GM18873 (cell line): ENCODE measurements at regions not wholly inside any gene's neighbourhood (a gene's known extent, or its start where the extent isn't known, plus 50 kb on each side); places are given as distances from the start of the nearest gene placed in this dataset.

Experiments used
- ATAC-seq: cut with Tn5 transposase; IDR thresholded peaks from one replicate; pipeline ENCODE4 v1.9.1; 2021; ENCODE audit warnings: mild to moderate bottlenecking, moderate library complexity, moderate number of reproducible peaks; ENCODE audit not compliant: unreplicated experiment, low FRiP score

GRCh38 chr2:150319658-150320555, 167.6 kb downstream of the RND3 start:
- ATAC-seq: no peak

DNA sequence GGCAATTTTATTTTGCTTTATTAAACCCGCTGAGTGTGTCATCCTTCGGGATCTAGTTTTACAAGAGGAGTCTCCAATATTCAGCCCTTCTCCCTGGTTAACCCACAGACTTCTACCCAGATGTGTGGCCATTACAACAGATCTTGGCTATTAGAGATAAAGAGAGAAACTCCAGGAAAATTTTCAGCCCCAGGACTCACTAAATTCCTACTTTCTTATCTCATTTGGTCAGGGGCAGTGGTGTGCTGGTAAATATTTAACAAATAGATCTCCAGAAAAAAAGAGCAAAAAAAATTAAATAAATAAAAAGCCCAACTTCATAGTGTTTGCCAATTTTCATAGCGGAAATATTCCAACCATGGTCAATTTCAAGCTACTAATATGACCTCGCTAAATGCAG, 168.4 kb downstream of the RND3 start:
- ATAC-seq: no peak

DNA sequence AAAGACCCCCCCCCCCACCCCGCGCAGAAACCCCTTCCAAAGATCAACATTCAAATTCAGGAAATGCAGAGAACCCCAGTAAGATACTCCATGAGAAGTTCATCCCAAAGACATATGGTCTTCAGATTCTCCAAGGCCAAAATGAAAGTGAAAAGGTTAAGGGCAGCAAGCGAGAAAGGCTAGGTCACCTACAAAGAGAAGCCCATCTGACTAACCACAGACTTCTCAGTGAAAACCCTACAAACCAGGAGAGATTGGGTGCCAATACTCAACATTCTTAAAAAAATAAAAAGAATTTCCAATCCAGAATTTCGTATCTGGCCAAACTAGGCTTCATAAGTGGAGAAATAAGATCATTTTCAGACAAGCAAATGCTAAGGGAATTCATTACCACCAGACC, 175.2 kb downstream of the RND3 start:
- no peak for ATAC-seq

GRCh38 chr2:150309311-150310080, 178.0 kb downstream of the RND3 start:
- ATAC-seq: no peak

DNA sequence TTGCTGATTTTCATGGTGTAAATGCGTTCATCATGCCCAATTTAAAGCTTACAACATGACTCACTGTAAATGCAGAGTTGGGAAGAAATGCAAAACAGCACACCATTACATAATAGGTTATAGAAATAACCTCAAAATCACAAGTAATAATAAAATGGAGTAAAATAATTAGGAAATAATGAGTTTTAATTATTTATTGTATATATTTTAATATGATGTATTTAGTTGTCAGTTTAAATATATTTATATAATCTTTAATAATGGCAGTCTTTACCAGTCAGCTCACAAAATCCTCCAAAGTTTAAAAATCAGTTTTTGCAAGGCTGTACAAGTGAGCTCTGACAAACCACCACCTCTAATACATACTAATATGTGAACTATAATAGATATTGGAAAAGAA, 180.2 kb downstream of the RND3 start:
- ATAC-seq: no peak

DNA sequence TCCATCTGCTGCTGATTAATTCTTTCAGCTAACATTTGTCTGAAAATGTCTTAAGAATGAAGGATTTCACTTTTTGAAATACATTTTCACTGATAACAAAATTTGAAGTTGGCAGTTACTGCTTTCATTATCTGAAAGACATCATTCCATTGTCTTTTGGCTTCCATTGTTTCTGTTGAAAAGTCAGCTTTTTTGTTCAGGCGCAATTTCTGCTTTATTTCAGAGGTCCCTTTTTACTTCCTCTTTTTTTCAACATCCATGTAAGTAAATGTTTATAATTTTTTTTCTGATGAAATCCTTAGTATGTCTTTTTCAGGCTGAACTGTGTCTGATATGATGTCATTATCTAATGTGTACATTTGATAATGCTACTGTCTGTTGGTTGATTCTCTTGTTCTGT, 184.2 kb downstream of the RND3 start:
- no peak for ATAC-seq

- no peak for ATAC-seq
These were observed 188.7 kb downstream of the RND3 start for GRCh38 chr2:150298571-150299305.

GRCh38 chr2:150296770-150297546, 190.5 kb downstream of the RND3 start:
- ATAC-seq: no peak

DNA sequence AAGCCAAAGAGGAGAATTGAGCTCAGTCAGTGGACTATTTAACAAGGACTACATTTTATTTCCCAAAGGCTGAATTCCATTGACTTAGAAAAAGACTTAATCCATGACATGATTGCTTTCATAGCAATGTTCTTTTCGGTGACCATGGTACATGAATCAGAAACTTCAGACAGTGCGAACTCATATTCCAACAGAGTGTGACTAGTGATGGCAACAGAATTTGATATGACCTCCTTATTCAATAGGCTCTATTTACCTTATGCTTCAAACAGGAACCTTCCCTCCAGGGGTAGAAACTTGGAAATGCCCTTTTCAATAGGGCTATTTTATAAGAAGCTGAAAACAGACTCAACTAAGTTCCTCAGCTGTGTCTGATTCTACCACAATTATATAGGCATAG, 191.9 kb downstream of the RND3 start:
- no peak for ATAC-seq

DNA sequence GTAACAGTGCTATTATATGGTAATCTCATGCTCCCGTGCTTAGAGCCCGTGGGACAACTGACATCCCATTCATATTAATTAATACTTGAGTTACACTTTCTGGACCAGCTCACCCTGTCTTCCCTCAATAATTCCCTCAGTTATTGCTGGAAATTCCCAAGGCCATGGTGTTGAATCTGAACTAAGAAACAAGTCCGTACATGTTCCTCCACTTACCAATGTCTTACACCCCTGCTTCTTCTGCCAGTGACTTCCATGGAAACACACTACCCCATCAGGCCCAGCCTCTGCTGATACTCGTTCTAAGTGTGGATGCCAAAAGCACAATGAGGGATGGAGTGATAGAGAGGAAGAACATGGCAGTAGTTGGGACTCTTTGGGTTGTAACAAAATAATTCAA, 193.7 kb downstream of the RND3 start:
- ATAC-seq: no peak

DNA sequence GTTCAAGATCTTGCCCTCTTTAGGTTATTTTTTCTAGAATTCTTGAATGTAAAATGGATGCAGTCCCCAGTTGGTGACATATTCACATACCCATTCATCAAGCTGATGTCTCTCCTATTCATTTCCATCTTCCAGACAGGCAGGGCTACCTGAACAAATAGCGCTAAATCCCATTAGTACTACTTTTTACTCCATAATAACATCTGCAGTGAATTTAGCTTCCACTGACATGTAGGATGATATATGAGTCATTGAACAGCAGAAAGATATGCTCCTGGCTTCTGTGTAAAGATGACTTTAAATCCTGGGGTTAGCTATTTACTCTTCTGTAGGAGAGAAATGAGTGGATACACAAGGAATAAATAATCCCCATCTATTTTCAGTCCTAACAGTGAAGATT, 194.7 kb downstream of the RND3 start:
- ATAC-seq: no peak

GRCh38 chr2:150292192-150292591, 195.3 kb downstream of the RND3 start:
- no peak for ATAC-seq

DNA sequence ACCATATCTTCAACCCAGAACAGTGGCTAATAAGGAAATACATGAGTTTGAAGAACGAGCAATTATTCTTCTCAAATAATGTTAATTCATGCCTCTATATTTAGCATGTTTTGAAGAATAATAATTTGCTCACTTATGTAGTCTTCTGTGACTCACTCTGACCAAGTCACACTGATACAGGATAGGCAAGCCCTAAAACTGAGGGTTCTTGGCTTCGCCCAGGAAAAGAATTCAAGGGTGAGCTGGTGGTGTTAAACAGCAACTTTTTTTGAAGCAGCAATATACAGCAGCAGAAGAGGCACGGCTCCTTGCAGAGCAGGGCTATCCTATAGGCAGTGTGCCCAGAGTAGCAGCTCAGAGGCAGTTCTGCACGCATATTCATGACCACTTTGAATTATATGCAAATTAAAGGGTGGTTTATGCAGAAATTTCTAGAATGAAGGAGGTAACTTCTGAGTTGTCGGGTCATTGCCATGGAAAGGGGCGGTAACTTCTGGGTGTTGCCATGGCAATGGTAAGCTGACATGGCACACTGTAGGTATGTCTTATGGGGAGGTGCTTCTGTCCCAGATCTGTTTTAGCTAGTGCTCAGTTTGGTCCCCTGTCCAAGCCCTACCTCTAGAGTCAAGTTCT, 200.6 kb downstream of the RND3 start:
- no peak for ATAC-seq

GRCh38 chr2:150284116-150284515, 203.4 kb downstream of the RND3 start:
- no peak for ATAC-seq

DNA sequence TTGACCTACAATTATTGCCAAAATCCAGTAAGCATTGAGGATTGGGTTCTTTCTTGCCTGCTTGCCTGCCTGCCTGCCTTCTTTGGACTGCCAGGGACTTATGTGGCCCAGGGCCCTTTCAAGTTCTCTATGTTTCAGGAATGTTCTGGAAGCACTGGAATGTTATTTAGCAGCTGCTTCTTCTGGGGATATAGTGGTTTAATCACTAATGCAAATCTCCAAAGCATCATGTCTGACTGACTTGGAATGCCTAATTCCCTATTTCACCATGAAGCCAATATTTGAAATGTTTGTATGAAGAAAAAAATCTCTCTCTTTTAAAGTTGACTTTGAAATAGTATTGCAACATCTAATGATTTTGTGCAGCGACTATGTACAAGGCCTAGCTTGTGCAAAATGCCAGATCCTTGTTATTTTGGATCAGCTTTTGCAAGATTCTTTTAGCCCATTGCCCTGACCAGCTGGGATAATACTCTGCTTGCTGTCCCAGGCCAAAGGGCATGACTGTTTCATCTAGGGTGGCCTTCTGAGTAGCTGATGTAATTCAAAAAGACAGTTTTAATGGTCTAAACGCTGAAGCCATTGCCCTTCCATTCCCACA, 204.6 kb downstream of the RND3 start:
- ATAC-seq: no peak

GRCh38 chr2:150282357-150282756, 205.1 kb downstream of the RND3 start:
- no peak for ATAC-seq

- no peak for ATAC-seq
These were observed 207.2 kb downstream of the RND3 start for GRCh38 chr2:150280231-150280630.

DNA sequence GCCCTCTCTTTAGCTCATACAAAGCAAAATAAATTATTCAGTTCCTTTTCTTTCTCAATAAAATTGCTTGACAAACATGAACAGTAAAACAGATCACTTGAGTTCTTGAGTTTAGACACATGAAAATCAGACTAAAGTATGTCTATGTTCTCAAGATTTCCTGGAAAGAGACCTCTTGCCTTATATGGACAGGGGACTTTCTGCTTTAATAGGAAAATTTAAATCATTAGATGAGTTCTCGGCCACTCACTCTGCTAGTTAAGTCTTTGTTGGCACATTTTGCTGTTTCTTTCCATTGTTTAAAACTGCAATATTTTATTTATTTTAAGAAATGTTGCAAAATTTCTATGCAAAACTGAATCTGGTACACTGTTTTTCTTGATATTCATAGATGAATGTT, 207.8 kb downstream of the RND3 start:
- no peak for ATAC-seq

GRCh38 chr2:150276737-150277136, 210.7 kb downstream of the RND3 start:
- ATAC-seq: no peak
